ENCODE measurements at regions not wholly inside any gene's neighbourhood (a gene's known extent, or its start where the extent isn't known, plus 50 kb on each side); places are given as distances from the start of the nearest gene placed in this dataset.
"Not testable (repeated sequence)": the region's sequence is repeated elsewhere in the genome, so short reads cannot be mapped to it uniquely, and the experiment has no call there.

GRCh38 chr10:123221418-123221817 is 67.2 kb downstream of the BUB3 start:
- Mint-ChIP-seq H3K27ac (no peak overlapping the region), H3K9me3 (peaks cover under 1 to 4% (median under 1%) of the 10 kb centered on the region in 3 donors), H3K27me3 (no peaks in the 10 kb centered on the region), H3K4me3 (no peak overlapping the region), H3K4me1 (peaks cover 0 to 5% (median 0%) of the 10 kb centered on the region in 3 donors), H3K36me3 (peaks cover 28% of the 10 kb centered on the region)
- DNase-seq = no peak
- POLR2A ChIA-PET = no interaction called here
- no peak for ATAC-seq (replicated peaks in 1 of 4)
- CTCF ChIA-PET = no interaction called here
- no peaks in the 10 kb centered on the region for H3K36me3 ChIP-seq (ENCODE audit: control insufficient read depth in 2 of 2, extremely low read depth in 1 of 2, insufficient read depth in 1 of 2, low read length in 1 of 2)
- H3K27ac ChIP-seq (ENCODE audit: low read length) = no peak overlapping the region
- H3K4me1 ChIP-seq (ENCODE audit: control insufficient read depth in 1 of 2, extremely low read depth in 1 of 2, insufficient read depth in 2 of 2, low read length in 2 of 2) = no peaks in the 10 kb centered on the region
- H3K27me3 ChIP-seq (replicated peaks in 1 of 2; ENCODE audit: control insufficient read depth in 2 of 2, extremely low read depth in 1 of 2, insufficient read depth in 2 of 2, low read length in 1 of 2) = no peaks in the 10 kb centered on the region
- no peak overlapping the region for H3K4me3 ChIP-seq (ENCODE audit: control insufficient read depth in 1 of 2, extremely low read depth in 1 of 2, low read length in 1 of 2)
- H3K9me3 ChIP-seq = no peaks in the 10 kb centered on the region

GRCh38 chr10:123222832-123223231 is 68.6 kb downstream of the BUB3 start:
- no peak for DNase-seq
- WGBS (ENCODE audit: insufficient coverage) = 83% methylated on average over 1 of the region's 4 CpGs
- Mint-ChIP-seq H3K36me3 (peaks cover 24% of the 10 kb centered on the region), H3K9me3 (no peaks in the 10 kb centered on the region), H3K4me1 (peaks cover 0 to 5% (median 0%) of the 10 kb centered on the region in 3 donors), H3K27ac (no peak overlapping the region), H3K4me3 (no peak overlapping the region), H3K27me3 (no peaks in the 10 kb centered on the region)
- H3K9me3 ChIP-seq = no peaks in the 10 kb centered on the region
- H3K4me1 ChIP-seq (ENCODE audit: control insufficient read depth in 1 of 2, extremely low read depth in 1 of 2, insufficient read depth in 2 of 2, low read length in 2 of 2) = no peaks in the 10 kb centered on the region
- no peak for ATAC-seq (replicated peaks in 1 of 4)
- H3K36me3 ChIP-seq (ENCODE audit: control insufficient read depth in 2 of 2, extremely low read depth in 1 of 2, insufficient read depth in 1 of 2, low read length in 1 of 2) = no peaks in the 10 kb centered on the region
- no peak overlapping the region for H3K4me3 ChIP-seq (ENCODE audit: control insufficient read depth in 1 of 2, extremely low read depth in 1 of 2, low read length in 1 of 2)
- no peaks in the 10 kb centered on the region for H3K27me3 ChIP-seq (replicated peaks in 1 of 2; ENCODE audit: control insufficient read depth in 2 of 2, extremely low read depth in 1 of 2, insufficient read depth in 2 of 2, low read length in 1 of 2)
- ChIA-PET CTCF (no interaction called here), POLR2A (no interaction called here)
- no peak overlapping the region for H3K27ac ChIP-seq (ENCODE audit: low read length)

- Mint-ChIP-seq H3K27me3 (no peaks in the 10 kb centered on the region), H3K9me3 (peaks cover 4 to 7% (median 5%) of the 10 kb centered on the region in 3 donors), H3K4me3 (no peak overlapping the region), H3K27ac (no peak overlapping the region), H3K4me1 (no peaks in the 10 kb centered on the region), H3K36me3 (peaks cover 42% of the 10 kb centered on the region)
- WGBS (ENCODE audit: insufficient coverage) = 60% methylated on average over 1 of the region's 2 CpGs
- POLR2A ChIA-PET = no interaction called here
- Histone ChIP-seq H3K27ac (ENCODE audit: low read length) (no peak overlapping the region), H3K36me3 (ENCODE audit: control insufficient read depth in 2 of 2, extremely low read depth in 1 of 2, insufficient read depth in 1 of 2, low read length in 1 of 2) (peaks cover 0 to 4% of the 10 kb centered on the region in 2 donors), H3K27me3 (replicated peaks in 1 of 2; ENCODE audit: control insufficient read depth in 2 of 2, extremely low read depth in 1 of 2, insufficient read depth in 2 of 2, low read length in 1 of 2) (no peaks in the 10 kb centered on the region), H3K4me1 (ENCODE audit: control insufficient read depth in 1 of 2, extremely low read depth in 1 of 2, insufficient read depth in 2 of 2, low read length in 2 of 2) (no peaks in the 10 kb centered on the region), H3K9me3 (no peaks in the 10 kb centered on the region), H3K4me3 (ENCODE audit: control insufficient read depth in 1 of 2, extremely low read depth in 1 of 2, low read length in 1 of 2) (no peak overlapping the region)
- DNase-seq (no peak), ATAC-seq (replicated peaks in 1 of 4) (no peak)
- CTCF ChIA-PET = interaction anchor here in 1 of 2 donors (1.6 kb wide), 1 partner anchor 11 kb away, joined by 9 read pairs; no protein-coding TSS in a partner anchor
These were observed 73.5 kb downstream of the BUB3 start for GRCh38 chr10:123227706-123228105.

GRCh38 chr10:123229927-123230630 is 75.9 kb downstream of the BUB3 start:
- DNase-seq (no peak), ATAC-seq (replicated peaks in 1 of 4) (no peak)
- no peaks in the 10 kb centered on the region for H3K9me3 ChIP-seq
- Mint-ChIP-seq H3K36me3 (peaks cover 46% of the 10 kb centered on the region), H3K4me3 (no peak overlapping the region), H3K27me3 (no peaks in the 10 kb centered on the region), H3K4me1 (no peaks in the 10 kb centered on the region), H3K9me3 (peaks cover 6 to 22% (median 7%) of the 10 kb centered on the region in 3 donors), H3K27ac (no peak overlapping the region)
- CTCF ChIA-PET = interaction anchor here in 1 of 2 donors (0.6 to 1.1 kb wide), 2 partner anchors 10 to 807 kb away, joined by 4 read pairs; no protein-coding TSS in a partner anchor
- POLR2A ChIA-PET = no interaction called here
- H3K4me1 ChIP-seq (ENCODE audit: control insufficient read depth in 1 of 2, extremely low read depth in 1 of 2, insufficient read depth in 2 of 2, low read length in 2 of 2) = no peaks in the 10 kb centered on the region
- H3K4me3 ChIP-seq (ENCODE audit: control insufficient read depth in 1 of 2, extremely low read depth in 1 of 2, low read length in 1 of 2) = no peak overlapping the region
- H3K27ac ChIP-seq (ENCODE audit: low read length) = no peak overlapping the region
- H3K36me3 ChIP-seq (ENCODE audit: control insufficient read depth in 2 of 2, extremely low read depth in 1 of 2, insufficient read depth in 1 of 2, low read length in 1 of 2) = peaks cover 0 to 4% of the 10 kb centered on the region in 2 donors
- WGBS (ENCODE audit: insufficient coverage) = no CpG with 5 or more reads among the region's 8 CpGs
- no peaks in the 10 kb centered on the region for H3K27me3 ChIP-seq (replicated peaks in 1 of 2; ENCODE audit: control insufficient read depth in 2 of 2, extremely low read depth in 1 of 2, insufficient read depth in 2 of 2, low read length in 1 of 2)

GRCh38 chr10:123232879-123233278 is 78.7 kb downstream of the BUB3 start:
- H3K4me3 ChIP-seq (ENCODE audit: control insufficient read depth in 1 of 2, extremely low read depth in 1 of 2, low read length in 1 of 2); CTCF ChIA-PET; H3K9me3 ChIP-seq; H3K4me1 ChIP-seq (ENCODE audit: control insufficient read depth in 1 of 2, extremely low read depth in 1 of 2, insufficient read depth in 2 of 2, low read length in 2 of 2); H3K27ac Mint-ChIP-seq; POLR2A ChIA-PET; H3K4me3 Mint-ChIP-seq; H3K27me3 Mint-ChIP-seq; H3K36me3 ChIP-seq (ENCODE audit: control insufficient read depth in 2 of 2, extremely low read depth in 1 of 2, insufficient read depth in 1 of 2, low read length in 1 of 2); H3K27ac ChIP-seq (ENCODE audit: low read length); H3K4me1 Mint-ChIP-seq; H3K27me3 ChIP-seq (replicated peaks in 1 of 2; ENCODE audit: control insufficient read depth in 2 of 2, extremely low read depth in 1 of 2, insufficient read depth in 2 of 2, low read length in 1 of 2); ATAC-seq (replicated peaks in 1 of 4); DNase-seq: not testable (repeated sequence)
- WGBS (ENCODE audit: insufficient coverage) = no CpG with 5 or more reads among the region's 1 CpG
- Mint-ChIP-seq H3K36me3 (peaks cover 51% of the 10 kb centered on the region), H3K9me3 (peaks cover 13 to 29% (median 15%) of the 10 kb centered on the region in 3 donors)

- H3K27ac Mint-ChIP-seq; H3K27ac ChIP-seq (ENCODE audit: low read length); H3K36me3 ChIP-seq (ENCODE audit: control insufficient read depth in 2 of 2, extremely low read depth in 1 of 2, insufficient read depth in 1 of 2, low read length in 1 of 2); H3K4me1 ChIP-seq (ENCODE audit: control insufficient read depth in 1 of 2, extremely low read depth in 1 of 2, insufficient read depth in 2 of 2, low read length in 2 of 2); ATAC-seq (replicated peaks in 1 of 4); DNase-seq; H3K9me3 ChIP-seq; CTCF ChIA-PET; POLR2A ChIA-PET; H3K27me3 ChIP-seq (replicated peaks in 1 of 2; ENCODE audit: control insufficient read depth in 2 of 2, extremely low read depth in 1 of 2, insufficient read depth in 2 of 2, low read length in 1 of 2); H3K4me1 Mint-ChIP-seq; H3K4me3 ChIP-seq (ENCODE audit: control insufficient read depth in 1 of 2, extremely low read depth in 1 of 2, low read length in 1 of 2); H3K27me3 Mint-ChIP-seq; H3K4me3 Mint-ChIP-seq: not testable (repeated sequence)
- H3K9me3 Mint-ChIP-seq = peaks cover 13 to 29% (median 15%) of the 10 kb centered on the region in 3 donors
- no CpG with 5 or more reads among the region's 4 CpGs for WGBS (ENCODE audit: insufficient coverage)
- H3K36me3 Mint-ChIP-seq = peaks cover 37% of the 10 kb centered on the region
These were observed 80.8 kb downstream of the BUB3 start for GRCh38 chr10:123235014-123235413.

Measured in T-cell (primary cell).